GM13977 (cell line): ENCODE measurements at regions not wholly inside any gene's neighbourhood (a gene's known extent, or its start where the extent isn't known, plus 50 kb on each side); places are given as distances from the start of the nearest gene placed in this dataset.
A peak's percentile ranks its signal among the peaks of the same experiment; 100 is the strongest.

Experiments
- DNase-seq: peaks from one replicate; pipeline ENCODE4 v3.0.0; 2012; ENCODE audit warnings: low spot score
- in situ Hi-C: fragments of 300-500 bp; cut with MboI; formaldehyde crosslinking; loops from one replicate; pipeline ENCODE4 v1.12.0; 2022; ENCODE audit warnings: low sequenced_read_pairs, low pct_unique_long_range_greater_than_20kb, mixed read lengths, inconsistent platforms; ENCODE audit not compliant: unreplicated experiment
- TF ChIP-seq, protein P1 (sequence below): IDR thresholded peaks from 2 replicates; pipeline ENCODE4 v1.5.1; 2012; ENCODE audit warnings: mild to moderate bottlenecking, control low read depth; ENCODE audit not compliant: insufficient read depth; ENCODE audit errors: extremely low read depth, missing control alignments

DNA sequence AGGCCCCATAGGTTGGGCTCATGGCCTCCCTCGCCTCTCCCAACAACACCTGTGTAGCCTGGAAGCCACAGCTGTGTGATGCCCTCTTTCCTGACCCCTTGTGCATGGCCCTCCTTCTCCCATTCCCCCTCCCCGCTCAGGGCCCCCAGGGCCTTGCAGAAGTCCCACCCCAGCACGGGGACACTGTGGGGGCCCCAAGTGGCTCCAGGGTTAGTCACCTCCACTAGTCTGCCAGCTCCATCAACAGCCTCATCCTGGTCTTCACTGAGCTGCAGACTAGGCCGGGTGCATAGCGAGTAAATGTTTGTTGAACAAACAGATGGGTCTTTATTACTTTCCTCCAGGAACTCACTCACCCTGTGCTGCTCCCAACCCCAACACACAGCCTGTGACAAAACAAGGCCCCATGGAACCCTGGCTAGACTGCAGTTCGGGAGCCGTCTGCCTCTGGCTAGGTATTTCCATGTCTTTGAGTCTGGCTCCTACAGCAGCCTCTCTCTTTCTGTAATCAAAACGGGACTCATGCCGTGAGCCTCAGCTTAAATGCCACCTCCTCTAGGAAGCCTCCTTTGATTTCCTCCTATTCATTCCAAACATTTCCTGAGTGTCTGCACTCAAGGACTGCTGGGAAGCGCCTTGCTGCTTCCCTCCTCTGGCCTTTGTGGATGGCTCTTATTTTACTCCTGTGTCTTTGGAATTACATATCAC is 109.9 kb upstream of the ID2 start:
- DNase-seq = no peak
- in situ Hi-C loops = no loop called here
- TF ChIP-seq, protein P1, sequence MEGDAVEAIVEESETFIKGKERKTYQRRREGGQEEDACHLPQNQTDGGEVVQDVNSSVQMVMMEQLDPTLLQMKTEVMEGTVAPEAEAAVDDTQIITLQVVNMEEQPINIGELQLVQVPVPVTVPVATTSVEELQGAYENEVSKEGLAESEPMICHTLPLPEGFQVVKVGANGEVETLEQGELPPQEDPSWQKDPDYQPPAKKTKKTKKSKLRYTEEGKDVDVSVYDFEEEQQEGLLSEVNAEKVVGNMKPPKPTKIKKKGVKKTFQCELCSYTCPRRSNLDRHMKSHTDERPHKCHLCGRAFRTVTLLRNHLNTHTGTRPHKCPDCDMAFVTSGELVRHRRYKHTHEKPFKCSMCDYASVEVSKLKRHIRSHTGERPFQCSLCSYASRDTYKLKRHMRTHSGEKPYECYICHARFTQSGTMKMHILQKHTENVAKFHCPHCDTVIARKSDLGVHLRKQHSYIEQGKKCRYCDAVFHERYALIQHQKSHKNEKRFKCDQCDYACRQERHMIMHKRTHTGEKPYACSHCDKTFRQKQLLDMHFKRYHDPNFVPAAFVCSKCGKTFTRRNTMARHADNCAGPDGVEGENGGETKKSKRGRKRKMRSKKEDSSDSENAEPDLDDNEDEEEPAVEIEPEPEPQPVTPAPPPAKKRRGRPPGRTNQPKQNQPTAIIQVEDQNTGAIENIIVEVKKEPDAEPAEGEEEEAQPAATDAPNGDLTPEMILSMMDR = no peak

DNA sequence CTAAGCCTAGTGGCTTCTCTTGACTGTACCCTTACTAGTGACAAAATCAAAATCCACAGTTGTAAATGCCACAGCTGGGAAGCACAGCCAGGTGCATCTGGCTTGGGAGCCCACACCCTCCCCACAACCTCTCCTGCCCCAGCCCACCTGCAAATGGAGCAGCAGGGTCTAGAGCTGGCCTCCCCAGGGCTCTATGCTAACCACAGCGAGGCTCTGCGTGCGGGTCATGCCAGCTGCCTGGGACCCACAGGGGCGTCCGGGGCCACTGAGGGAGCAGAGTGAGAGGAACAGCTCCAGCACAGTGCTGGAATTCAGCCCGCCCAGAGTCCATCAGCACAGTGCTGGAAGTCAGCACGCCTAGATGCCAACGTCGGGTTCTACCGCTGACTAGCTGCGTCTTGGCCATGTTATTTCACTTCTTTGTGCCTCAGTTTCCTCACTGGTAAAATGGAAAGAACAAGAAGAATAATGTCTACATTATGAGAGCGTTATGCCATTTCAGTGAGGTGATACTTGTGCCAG is 109.1 kb upstream of the ID2 start:
- TF ChIP-seq, protein P1 = no peak
- DNase-seq = no peak
- in situ Hi-C loops = no loop called here

DNA sequence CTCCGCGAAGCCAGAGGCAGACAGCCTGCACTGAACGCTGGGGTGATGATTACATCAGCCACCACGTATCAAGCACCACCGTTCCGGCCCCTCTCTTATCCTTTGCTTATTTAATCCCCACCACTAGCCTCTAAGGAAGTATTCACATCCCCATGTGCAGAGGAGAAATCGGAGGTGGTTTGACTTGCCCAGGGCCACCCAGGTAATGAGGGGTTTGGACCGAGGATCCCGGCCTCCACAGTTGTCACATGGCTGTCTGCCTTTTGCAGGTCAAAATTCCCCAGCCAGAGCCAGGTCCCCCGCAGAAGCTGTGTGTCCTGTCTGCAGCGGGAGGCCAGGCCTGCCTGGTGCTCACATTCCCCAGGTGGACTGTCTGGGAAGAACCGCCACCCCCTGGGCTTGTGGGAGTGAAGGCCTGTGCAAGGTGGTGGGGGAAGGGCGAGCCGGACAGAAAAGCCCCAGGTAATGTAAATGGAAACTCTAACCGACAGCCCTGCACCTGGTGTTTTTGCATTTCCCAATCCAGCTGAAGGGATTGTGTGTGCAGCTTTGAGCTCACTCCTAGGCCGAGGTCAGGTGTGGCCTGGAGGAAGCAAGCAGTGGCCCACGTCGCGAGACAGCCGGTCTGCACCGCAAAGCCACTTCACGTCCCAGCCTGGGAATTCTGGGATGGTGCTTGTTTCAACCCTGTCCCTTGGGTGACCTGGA is 108.5 kb upstream of the ID2 start:
- TF ChIP-seq, protein P1 = no peak
- in situ Hi-C loops = no loop called here
- no peak for DNase-seq

DNA sequence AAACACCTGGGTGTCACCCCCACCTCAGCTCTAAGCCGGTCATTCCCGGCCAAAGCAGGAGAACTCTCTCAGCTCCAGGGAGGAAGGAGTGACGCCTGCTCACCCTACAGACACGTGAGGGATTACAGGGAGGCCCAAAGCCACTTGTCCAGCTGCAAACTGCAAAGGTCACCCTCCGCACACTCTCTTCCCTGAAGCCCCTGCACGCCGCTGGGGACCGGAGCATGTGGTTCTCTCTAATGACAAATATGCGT is 108.0 kb upstream of the ID2 start:
- TF ChIP-seq, protein P1 = no peak
- DNase-seq = no peak
- in situ Hi-C loops = no loop called here

DNA sequence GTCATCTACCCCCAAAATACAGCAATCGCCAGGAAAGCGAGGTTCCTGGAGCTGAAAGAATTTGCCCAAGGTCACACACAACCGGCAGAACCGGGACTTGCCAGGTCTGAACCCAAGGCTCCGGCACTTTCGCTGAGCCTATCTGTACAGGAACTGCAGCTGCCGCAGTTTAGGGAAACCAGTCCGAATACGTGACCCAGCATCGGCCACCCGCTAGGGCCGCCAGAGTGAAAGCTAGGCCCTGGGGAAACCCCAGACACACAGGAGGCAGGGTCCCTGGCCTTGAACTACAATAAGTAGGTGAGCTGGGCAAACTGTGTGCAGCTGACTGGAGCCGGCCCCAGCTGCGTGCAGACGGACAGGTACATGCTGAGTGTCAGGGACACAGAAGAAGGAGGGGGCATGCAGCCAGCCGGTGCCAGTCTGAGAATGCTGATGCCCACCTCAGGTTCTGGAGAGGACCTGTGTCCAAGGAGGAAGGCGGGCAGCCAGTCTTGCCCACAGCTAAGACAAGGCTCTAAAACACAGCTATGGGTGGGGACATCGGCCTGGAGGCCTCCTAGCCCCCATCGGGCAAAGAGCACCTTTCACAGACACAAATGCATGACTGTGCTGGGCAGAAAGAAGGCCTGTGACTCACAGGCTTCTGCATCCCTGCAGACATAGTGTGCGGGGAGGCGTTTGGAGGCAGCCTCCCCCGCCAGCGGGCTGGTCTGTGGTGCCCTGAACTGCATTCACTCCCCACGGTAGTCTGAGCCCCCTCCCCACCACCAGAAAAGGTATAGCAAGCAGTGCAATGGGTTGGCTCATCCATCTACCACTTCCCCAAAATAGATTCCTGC is 107.4 kb upstream of the ID2 start:
- TF ChIP-seq, protein P1 = no peak
- peak; percentile 61 for DNase-seq
- in situ Hi-C loops = no loop called here

DNA sequence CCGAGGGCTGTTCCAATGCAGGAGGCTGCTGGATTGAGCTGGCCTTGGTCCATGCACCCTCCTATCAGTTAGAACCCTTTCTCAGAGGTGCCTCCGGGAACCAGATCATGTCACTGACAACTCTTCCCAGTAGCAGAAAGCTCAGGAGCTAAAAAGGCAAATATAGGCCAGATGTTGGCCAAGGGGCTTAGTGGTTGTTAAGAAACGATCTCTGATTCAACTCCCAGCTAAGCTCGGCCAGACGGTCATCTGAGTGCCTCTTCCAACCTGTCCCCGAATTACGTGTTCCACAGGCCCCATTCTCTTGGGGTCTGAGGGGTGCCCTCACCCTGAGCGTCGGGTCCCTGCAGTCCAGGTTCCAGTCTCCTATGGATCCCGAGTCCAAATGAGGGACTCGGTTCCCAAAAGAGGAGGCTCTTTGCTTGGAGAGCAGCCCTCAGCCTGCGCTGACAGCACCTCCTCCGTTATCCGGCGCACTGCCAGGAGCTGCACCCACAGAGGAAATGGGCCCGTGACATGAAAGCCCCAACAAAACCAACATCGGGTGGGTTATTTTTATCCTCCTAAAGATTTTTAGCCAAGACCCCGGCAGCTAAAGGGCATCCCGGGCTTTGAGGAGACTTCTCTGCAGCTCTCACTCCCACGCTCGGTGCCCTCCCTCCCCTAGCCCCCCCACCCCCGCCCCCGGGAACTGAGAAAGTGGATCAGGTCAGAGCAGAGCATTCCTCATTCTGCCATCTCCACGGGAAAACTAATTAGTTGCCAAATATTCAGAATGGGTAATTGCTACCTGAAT is 106.6 kb upstream of the ID2 start:
- DNase-seq = no peak
- in situ Hi-C loops = no loop called here
- TF ChIP-seq, protein P1 = no peak
